ENCODE measurements at regions not wholly inside any gene's neighbourhood (a gene's known extent, or its start where the extent isn't known, plus 50 kb on each side); places are given as distances from the start of the nearest gene placed in this dataset.

DNA sequence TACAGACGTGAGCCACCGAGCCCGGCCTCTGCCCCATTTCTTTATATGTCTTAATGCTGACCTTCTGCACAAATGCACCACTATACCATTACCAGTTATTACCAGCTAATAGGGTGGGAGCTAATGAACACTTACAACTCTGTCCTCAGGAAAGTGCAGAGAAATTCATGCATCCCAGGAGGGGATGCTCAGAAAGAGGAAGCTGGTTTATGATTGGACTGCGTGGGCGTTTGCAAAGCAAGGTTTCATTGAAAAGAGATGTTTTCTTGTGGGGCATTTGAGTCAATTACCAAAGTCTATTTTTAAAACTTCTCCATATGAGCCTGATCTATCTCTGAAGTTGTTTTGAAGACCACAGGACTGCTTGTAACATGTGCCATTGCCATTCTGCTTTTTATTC, 417.7 kb upstream of the CELF2 start:
- no peak for TF ChIP-seq CTCF (IDR thresholded peaks at IDR 0.05; ENCODE audit: control extremely low read depth, extremely low read depth, low read depth, missing control alignments)
- POLR2A ChIA-PET: no interaction called here
- peak; percentile 12 for DNase-seq (ENCODE audit: extremely low spot score)
- CTCF ChIA-PET: no interaction called here

- DNase-seq (ENCODE audit: extremely low spot score): no peak
- no peak for TF ChIP-seq CTCF (IDR thresholded peaks at IDR 0.05; ENCODE audit: control extremely low read depth, extremely low read depth, low read depth, missing control alignments)
- ChIA-PET CTCF (no interaction called here), POLR2A (no interaction called here)
These were observed 412.1 kb upstream of the CELF2 start for GRCh38 chr10:10605551-10606081.

- POLR2A ChIA-PET: no interaction called here
- CTCF ChIA-PET: no interaction called here
- DNase-seq (ENCODE audit: extremely low spot score): no peak
- no peak for TF ChIP-seq CTCF (IDR thresholded peaks at IDR 0.05; ENCODE audit: control extremely low read depth, extremely low read depth, low read depth, missing control alignments)
These were observed 408.2 kb upstream of the CELF2 start for GRCh38 chr10:10609379-10609955.

DNA sequence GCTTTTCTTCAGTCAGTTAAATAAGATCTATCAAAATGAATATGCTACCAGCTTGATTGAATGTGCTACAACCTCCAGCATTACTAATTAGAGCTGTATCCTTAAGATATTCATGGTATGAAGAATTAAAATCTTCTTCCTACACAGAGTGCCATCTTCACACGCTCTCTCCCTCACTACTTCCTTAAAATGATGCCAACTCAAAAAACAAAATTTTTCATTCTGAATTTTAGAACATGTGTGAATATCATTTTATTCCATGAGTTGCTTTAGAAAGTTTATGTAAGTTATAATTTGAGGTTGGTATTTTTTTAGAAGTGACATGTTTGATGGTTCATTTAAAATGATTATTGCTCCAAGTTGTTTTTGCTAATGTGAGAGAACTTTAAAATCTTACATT, 407.5 kb upstream of the CELF2 start:
- CTCF ChIA-PET: no interaction called here
- no peak for TF ChIP-seq CTCF (IDR thresholded peaks at IDR 0.05; ENCODE audit: control extremely low read depth, extremely low read depth, low read depth, missing control alignments)
- POLR2A ChIA-PET: no interaction called here
- DNase-seq (ENCODE audit: extremely low spot score): no peak

- no peak for DNase-seq (ENCODE audit: extremely low spot score)
- POLR2A ChIA-PET: no interaction called here
- CTCF ChIA-PET: interaction anchor here (1.0 kb wide), 1 partner anchor 16 kb away, joined by 3 read pairs; no protein-coding TSS in a partner anchor
- no peak for TF ChIP-seq CTCF (IDR thresholded peaks at IDR 0.05; ENCODE audit: control extremely low read depth, extremely low read depth, low read depth, missing control alignments)
These were observed 405.5 kb upstream of the CELF2 start for GRCh38 chr10:10612151-10612550.

GRCh38 chr10:10613656-10614244, 403.9 kb upstream of the CELF2 start:
- ChIA-PET POLR2A (no interaction called here), CTCF (no interaction called here)
- no peak for DNase-seq (ENCODE audit: extremely low spot score)
- no peak for TF ChIP-seq CTCF (IDR thresholded peaks at IDR 0.05; ENCODE audit: control extremely low read depth, extremely low read depth, low read depth, missing control alignments)
